A549 (cell line): ENCODE measurements at regions not wholly inside any gene's neighbourhood (a gene's known extent, or its start where the extent isn't known, plus 50 kb on each side); places are given as distances from the start of the nearest gene placed in this dataset.

Experiments used
- ATAC-seq, 2 experiments: fragments of 200-7000 bp in 1 of 2; fragments of >200 bp in 1 of 2; cut with Nextera tagmentation in 1 of 2; cut with Tn5 transposase in 1 of 2; 3 replicates each; pipeline versions ENCODE4 v1.8.0 to v1.9.1; 2018 to 2020; ENCODE audit warnings: mild to moderate bottlenecking in 1 of 2, moderate library complexity in 1 of 2
- CTCF ChIA-PET: fragments of 300-600 bp; sonication (Branson Sonifier 250); formaldehyde crosslinking; extraction: SDS; loops from one replicate; lab custom pipeline; 2021; ENCODE audit warnings: antibody characterized with exemption, inconsistent platforms; lab: Yijun Ruan, JAX
- POLR2A ChIA-PET: fragments of 350-600 bp; formaldehyde crosslinking; extraction: SDS; loops from one replicate; lab custom pipeline; 2021; ENCODE audit warnings: antibody characterized with exemption, inconsistent platforms; lab: Yijun Ruan, JAX
- DNase-seq, 2 experiments: peaks; one replicate each; pipeline versions ENCODE4 v3.0.0 to v3.0.0-alpha.2; 2011 to 2016; ENCODE audit warnings: low read depth in 1 of 2, low spot score in 1 of 2
- FAIRE-seq: peaks from 2 replicates; lab custom pipeline; 2011; peaks lifted over from hg19 to GRCh38; lab: Jason Lieb, UNC
- H3K27ac ChIP-seq, 2 experiments: fragments of >200 bp; sonication (Bioruptor Twin); formaldehyde crosslinking; 3 replicates each; pipeline ENCODE4 v1.5.1; 2016 to 2017
- H3K4me1 ChIP-seq: fragments of >200 bp; sonication (Bioruptor Twin); formaldehyde crosslinking; 3 replicates; pipeline ENCODE4 v1.6.1; 2016
- H3K4me2 ChIP-seq: fragments of >200 bp; sonication (Bioruptor Twin); formaldehyde crosslinking; 3 replicates; pipeline ENCODE4 v1.6.1; 2016
- H3K4me3 ChIP-seq: fragments of >200 bp; sonication (Bioruptor Twin); formaldehyde crosslinking; 3 replicates; pipeline ENCODE4 v1.5.1; 2016
- H3K9me3 ChIP-seq: fragments of >200 bp; sonication (Bioruptor Twin); formaldehyde crosslinking; 3 replicates; pipeline ENCODE4 v1.6.1; 2016
- CBX2 ChIP-seq: fragments of 200-600 bp; sonication (generic); IDR thresholded peaks from 2 replicates; pipeline ENCODE4 v1.6.1; 2016; ENCODE audit warnings: low read depth, mild to moderate bottlenecking, borderline replicate concordance
- CBX8 ChIP-seq: fragments of 200-600 bp; sonication (generic); IDR thresholded peaks from 2 replicates; pipeline ENCODE4 v1.6.1; 2016
- CHD2 ChIP-seq: fragments of 150-350 bp; IDR thresholded peaks from 2 replicates; pipeline ENCODE4 v1.6.1; 2014; ENCODE audit warnings: low read length; ENCODE audit not compliant: partially characterized antibody
- E2F6 ChIP-seq: IDR thresholded peaks from 2 replicates; pipeline ENCODE4 v1.6.1; 2012; ENCODE audit warnings: low read depth, borderline replicate concordance
- ESRRA ChIP-seq: fragments of 150-350 bp; IDR thresholded peaks from 2 replicates; pipeline ENCODE4 v1.6.1; 2014; ENCODE audit warnings: mild to moderate bottlenecking, low read length, borderline replicate concordance
- FOXS1 ChIP-seq: fragments of 250-450 bp; sonication (Bioruptor Pico); IDR thresholded peaks from 2 replicates; pipeline ENCODE4 v1.5.0; 2020; ENCODE audit warnings: mild to moderate bottlenecking, moderate library complexity
- GATA3 ChIP-seq: IDR thresholded peaks from 2 replicates; pipeline ENCODE4 v1.6.1; 2012; ENCODE audit warnings: borderline replicate concordance
- HES2 ChIP-seq: fragments of >200 bp; sonication (Bioruptor Twin); formaldehyde crosslinking; IDR thresholded peaks from 2 replicates; pipeline ENCODE4 v1.6.1; 2016
- HEYL ChIP-seq: fragments of 250-450 bp; sonication (Bioruptor Pico); IDR thresholded peaks from 2 replicates; pipeline ENCODE4 v1.8.0; 2021; ENCODE audit warnings: mild to moderate bottlenecking, moderate library complexity
- HMGXB4 ChIP-seq: fragments of 250-450 bp; sonication (Bioruptor Pico); IDR thresholded peaks from 2 replicates; pipeline ENCODE4 v1.5.0; 2021; ENCODE audit warnings: mild to moderate bottlenecking, moderate library complexity, borderline replicate concordance
- HOXB13 ChIP-seq: fragments of 250-450 bp; sonication (Bioruptor Pico); IDR thresholded peaks from 2 replicates; pipeline ENCODE4 v1.5.0; 2020; ENCODE audit warnings: low read depth, mild to moderate bottlenecking, moderate library complexity
- MAFK ChIP-seq: fragments of 450-650 bp; IDR thresholded peaks from 2 replicates; pipeline ENCODE4 v1.6.1; 2014; ENCODE audit not compliant: partially characterized antibody
- NFE2L2 ChIP-seq: fragments of 150-350 bp; conservative IDR thresholded peaks from 2 replicates; pipeline ENCODE4 v1.6.1; 2014; ENCODE audit warnings: low read length
- NPAS2 ChIP-seq: fragments of 250-450 bp; sonication (Bioruptor Pico); IDR thresholded peaks from 2 replicates; pipeline ENCODE4 v1.8.0; 2022; ENCODE audit warnings: mild to moderate bottlenecking, moderate library complexity, borderline replicate concordance
- POLR2A ChIP-seq: IDR thresholded peaks from 2 replicates; pipeline ENCODE4 v1.6.1; 2012; ENCODE audit warnings: mild to moderate bottlenecking, low read length
- POLR2AphosphoS2 ChIP-seq: conservative IDR thresholded peaks from 2 replicates; pipeline ENCODE4 v1.6.1; 2012; ENCODE audit warnings: low read length, improper control_type of control experiment, inconsistent platforms
- RAD21 ChIP-seq, 2 experiments: fragments of >200 bp in 1 of 2; sonication (Bioruptor Twin) in 1 of 2; formaldehyde crosslinking in 1 of 2; IDR thresholded peaks in 1 of 2; conservative IDR thresholded peaks in 1 of 2; 2 replicates in 1 of 2; 3 replicates in 1 of 2; pipeline ENCODE4 v1.6.1; 2012 to 2018; ENCODE audit warnings: inconsistent platforms in 1 of 2
- RARB ChIP-seq: fragments of 250-450 bp; sonication (Bioruptor Pico); IDR thresholded peaks from 2 replicates; pipeline ENCODE4 v1.8.0; 2021; ENCODE audit warnings: mild to moderate bottlenecking, moderate library complexity
- RCOR1 ChIP-seq: fragments of 150-350 bp; IDR thresholded peaks from 2 replicates; pipeline ENCODE4 v1.6.1; 2014; ENCODE audit warnings: antibody characterized with exemption, low read length, low read depth
- TFCP2L1 ChIP-seq: fragments of 250-450 bp; sonication (Bioruptor Pico); IDR thresholded peaks from 2 replicates; pipeline ENCODE4 v1.5.0; 2021; ENCODE audit warnings: mild to moderate bottlenecking
- TP53 ChIP-seq: fragments of 250-450 bp; sonication (Bioruptor Pico); IDR thresholded peaks from 2 replicates; pipeline ENCODE4 v1.5.0; 2021; ENCODE audit warnings: mild to moderate bottlenecking, moderate library complexity
- USF2 ChIP-seq: fragments of 450-650 bp; IDR thresholded peaks from 2 replicates; pipeline ENCODE4 v1.6.1; 2014; ENCODE audit warnings: antibody characterized with exemption
- ZFP36 ChIP-seq: fragments of 450-650 bp; IDR thresholded peaks from 2 replicates; pipeline ENCODE4 v1.6.1; 2014; ENCODE audit warnings: borderline replicate concordance; ENCODE audit not compliant: partially characterized antibody
- ZSCAN20 ChIP-seq: fragments of 250-450 bp; sonication (Bioruptor Pico); IDR thresholded peaks from 2 replicates; pipeline ENCODE4 v1.8.0; 2022; ENCODE audit warnings: mild to moderate bottlenecking, moderate library complexity
- WGBS: methylation state at CpG from one replicate; pipeline ENCODE4 v1.1.6; 2017; ENCODE audit errors: missing lambda C conversion rate; 5-methylcytosine and 5-hydroxymethylcytosine counted together
- TF ChIP-seq, protein P1 (sequence below): fragments of >200 bp; sonication (Bioruptor Twin); formaldehyde crosslinking; IDR thresholded peaks from 3 replicates; pipeline ENCODE4 v1.6.1; 2016

- Histone ChIP-seq H3K4me3 (no peak overlapping the region), H3K4me1 (no peaks in the 10 kb centered on the region), H3K9me3 (no peaks in the 10 kb centered on the region), H3K4me2 (no peak overlapping the region), H3K27ac (no peak overlapping the region)
- ChIA-PET POLR2A (no interaction called here), CTCF (no interaction called here)
- ATAC-seq: no peak
- TF ChIP-seq CBX2: no peak
- no peak for TF ChIP-seq USF2
- no peak for TF ChIP-seq NPAS2 (CRISPR knock-in tag)
- no peak for TF ChIP-seq TFCP2L1
- no peak for TF ChIP-seq CHD2
- TF ChIP-seq ESRRA: no peak
- TF ChIP-seq ZSCAN20 (CRISPR knock-in tag): no peak
- no peak for TF ChIP-seq HEYL
- TF ChIP-seq RARB: no peak
- TF ChIP-seq POLR2A: no peak
- no peak for TF ChIP-seq CBX8
- TF ChIP-seq, protein P1, sequence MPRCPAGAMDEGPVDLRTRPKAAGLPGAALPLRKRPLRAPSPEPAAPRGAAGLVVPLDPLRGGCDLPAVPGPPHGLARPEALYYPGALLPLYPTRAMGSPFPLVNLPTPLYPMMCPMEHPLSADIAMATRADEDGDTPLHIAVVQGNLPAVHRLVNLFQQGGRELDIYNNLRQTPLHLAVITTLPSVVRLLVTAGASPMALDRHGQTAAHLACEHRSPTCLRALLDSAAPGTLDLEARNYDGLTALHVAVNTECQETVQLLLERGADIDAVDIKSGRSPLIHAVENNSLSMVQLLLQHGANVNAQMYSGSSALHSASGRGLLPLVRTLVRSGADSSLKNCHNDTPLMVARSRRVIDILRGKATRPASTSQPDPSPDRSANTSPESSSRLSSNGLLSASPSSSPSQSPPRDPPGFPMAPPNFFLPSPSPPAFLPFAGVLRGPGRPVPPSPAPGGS: no peak
- TF ChIP-seq POLR2AphosphoS2: no peak
- no peak for TF ChIP-seq FOXS1
- TF ChIP-seq RAD21 (conservative IDR thresholded peaks at IDR 0.05 in 1 of 2, IDR thresholded peaks at IDR 0.05 in 1 of 2): no peak
- TF ChIP-seq HMGXB4 (CRISPR knock-in tag): no peak
- no peak for TF ChIP-seq HOXB13 (CRISPR knock-in tag)
- no peak for TF ChIP-seq NFE2L2
- TF ChIP-seq RCOR1: no peak
- 64% methylated on average over 8 of the region's 8 CpGs for WGBS
- DNase-seq: no peak
- no peak for FAIRE-seq
Observed at GRCh38 chr1:80211691-80212380, 1205.3 kb upstream of the ADGRL4 start.

GRCh38 chr1:80202118-80202517 is 1195.6 kb upstream of the ADGRL4 start:
- no peak overlapping the region for H3K4me3 ChIP-seq
- peak; percentile 54; the same call in 1 of the 2 replicates for TF ChIP-seq GATA3
- no peak for TF ChIP-seq RCOR1
- H3K4me2 ChIP-seq: peak overlapping the region; percentile 63
- POLR2A ChIA-PET: no interaction called here
- H3K9me3 ChIP-seq: no peaks in the 10 kb centered on the region
- peak in 1 of 2 experiments; percentile 40 for DNase-seq
- H3K27ac ChIP-seq: peak overlapping the region; percentile 53 to 54; a peak in 4 of 6 replicates
- CTCF ChIA-PET: no interaction called here
- peak in 1 of 2 experiments; percentile 51; a peak in 3 of 6 replicates for ATAC-seq
- FAIRE-seq: no peak
- WGBS: 6% methylated on average over 4 of the region's 4 CpGs
- H3K4me1 ChIP-seq: peaks cover 11% of the 10 kb centered on the region; the same call in 2 of the 3 replicates

DNA sequence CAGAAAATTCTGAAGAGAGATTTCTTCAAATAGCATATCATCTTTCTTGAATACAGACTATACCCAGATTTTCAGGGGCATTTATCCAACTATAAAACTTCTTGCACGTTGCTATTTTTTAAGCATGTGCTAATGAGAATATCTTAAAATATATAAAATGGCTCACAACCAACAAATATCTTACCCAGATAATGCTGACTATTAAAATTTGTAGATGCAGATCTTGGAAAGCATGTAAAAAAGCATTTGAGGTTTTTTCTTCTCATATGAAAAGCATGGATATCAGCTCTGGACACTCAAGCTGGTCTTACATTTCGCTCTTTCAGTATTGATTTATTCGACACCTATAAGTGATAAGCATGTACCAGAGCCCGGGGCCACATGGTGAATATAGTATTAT is 1187.7 kb upstream of the ADGRL4 start:
- WGBS: 24% methylated on average over 4 of the region's 4 CpGs
- H3K27ac ChIP-seq: no peak overlapping the region
- ChIA-PET POLR2A (no interaction called here), CTCF (no interaction called here)
- no peak for ATAC-seq
- no peak overlapping the region for H3K4me2 ChIP-seq
- no peaks in the 10 kb centered on the region for H3K4me1 ChIP-seq
- no peaks in the 10 kb centered on the region for H3K9me3 ChIP-seq
- FAIRE-seq: no peak
- DNase-seq: no peak
- TF ChIP-seq TP53 (CRISPR knock-in tag) (no peak), HES2 (no peak), E2F6 (no peak), MAFK (peak; percentile 55), ZFP36 (no peak)
- TF ChIP-seq, all 56 proteins: peak for 1
- no peak overlapping the region for H3K4me3 ChIP-seq
